Prostate gland (tissue), 2 donors: ENCODE measurements at regions not wholly inside any gene's neighbourhood (a gene's known extent, or its start where the extent isn't known, plus 50 kb on each side); places are given as distances from the start of the nearest gene placed in this dataset.

Source experiments
- CTCF ChIP-seq, 4 experiments: fragments of 200-600 bp in 2 of 4; fragments of 450-650 bp in 2 of 4; sonication (generic) in 2 of 4; IDR thresholded peaks; 1 replicate in 3 of 4; 2 replicates in 1 of 4; pipeline ENCODE4 v1.5.1; 2016 to 2019; ENCODE audit warnings: antibody characterized with exemption in 4 of 4, mild to moderate bottlenecking in 2 of 4, moderate library complexity in 2 of 4
- POLR2A ChIP-seq: fragments of 450-650 bp; IDR thresholded peaks from one replicate; pipeline ENCODE4 v1.6.1; 2016; ENCODE audit warnings: antibody characterized with exemption, mild to moderate bottlenecking
- POLR2AphosphoS5 ChIP-seq: sonication (generic); formaldehyde crosslinking; IDR thresholded peaks from one replicate; pipeline ENCODE4 v1.6.1; 2017; ENCODE audit warnings: antibody characterized with exemption

DNA sequence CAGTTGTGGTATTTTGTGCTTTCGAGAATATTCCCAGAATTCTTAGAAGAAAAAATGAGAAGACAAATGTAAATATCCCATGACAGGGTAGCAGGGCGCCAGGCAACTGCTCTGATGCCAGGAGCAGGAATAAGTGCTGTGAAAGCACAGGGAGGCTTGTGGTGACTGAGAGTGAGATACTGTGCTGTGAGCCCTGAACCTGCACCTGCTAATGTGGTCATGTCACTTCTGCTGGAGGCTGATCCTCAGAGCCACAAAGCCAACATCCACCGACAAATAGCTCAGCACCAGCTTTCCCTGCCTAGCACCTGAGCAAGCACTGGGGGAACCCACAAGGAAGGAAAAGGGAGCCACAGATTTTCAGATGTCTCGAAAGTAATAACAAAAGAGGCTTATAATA, 368.6 kb upstream of the CDH4 start:
- TF ChIP-seq CTCF (IDR thresholded peaks at IDR 0.05) (no peak), POLR2A (no peak), POLR2AphosphoS5 (no peak)
